GM19467 (cell line): ENCODE measurements at regions not wholly inside any gene's neighbourhood (a gene's known extent, or its start where the extent isn't known, plus 50 kb on each side); places are given as distances from the start of the nearest gene placed in this dataset.

ENCODE experiments used
- ATAC-seq: cut with Tn5 transposase; IDR thresholded peaks from one replicate; pipeline ENCODE4 v1.9.1; 2021; ENCODE audit warnings: mild to moderate bottlenecking, moderate library complexity; ENCODE audit not compliant: unreplicated experiment

DNA sequence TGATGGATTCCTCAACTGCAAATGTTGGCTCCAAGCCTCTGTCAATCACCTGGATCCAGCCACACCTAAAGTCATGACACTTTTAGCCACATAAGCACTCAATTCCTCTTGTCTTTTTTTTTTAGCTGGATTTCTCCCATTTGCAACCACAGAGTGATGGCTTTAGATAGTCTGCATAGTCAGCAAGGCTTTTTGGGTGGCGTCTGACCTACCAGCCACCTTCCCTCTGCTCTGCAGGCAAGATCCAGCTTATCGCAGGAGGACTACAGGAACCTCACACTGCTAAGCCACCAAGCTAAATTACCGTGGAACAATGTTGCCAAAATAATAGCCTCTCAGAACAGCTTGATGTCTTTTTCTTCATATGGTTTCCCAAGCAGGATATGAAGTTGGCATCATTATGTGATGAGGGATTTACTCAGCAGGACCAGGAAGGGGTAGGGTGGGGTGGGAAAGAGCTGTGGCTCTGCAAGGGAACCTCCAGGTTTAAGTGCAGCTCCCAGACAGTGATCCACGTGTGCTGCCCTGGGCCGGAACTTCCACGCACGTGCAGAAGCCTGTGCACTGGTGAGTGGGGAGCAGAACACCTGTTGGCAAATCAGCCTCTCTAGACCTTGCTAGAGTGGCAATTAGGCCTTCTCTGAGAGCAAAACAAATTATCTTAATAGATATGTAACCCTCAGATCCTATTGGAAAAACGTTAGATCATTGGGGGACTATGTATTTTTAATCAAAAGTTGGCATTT lies 170.6 kb upstream of the NCK2 start:
- ATAC-seq: no peak

DNA sequence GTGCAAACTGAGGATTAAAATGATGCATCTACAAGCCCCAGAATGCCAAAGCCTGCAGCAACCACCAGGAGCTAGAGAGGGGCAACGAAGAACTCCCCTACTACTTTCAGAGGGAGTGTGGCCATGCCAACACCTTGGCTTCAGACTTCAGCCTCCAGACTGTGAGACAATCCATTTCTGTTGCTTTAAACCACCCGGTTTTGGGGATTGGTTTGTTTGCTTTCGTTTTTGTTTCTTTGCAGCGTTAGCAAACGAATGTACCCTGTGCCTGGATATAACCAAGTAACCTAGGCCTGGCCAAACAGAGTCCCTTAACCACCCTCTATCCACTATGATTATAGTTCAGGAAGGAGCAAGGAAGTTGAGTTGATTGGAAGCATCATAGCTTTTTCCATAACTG lies 171.2 kb upstream of the NCK2 start:
- no peak for ATAC-seq

DNA sequence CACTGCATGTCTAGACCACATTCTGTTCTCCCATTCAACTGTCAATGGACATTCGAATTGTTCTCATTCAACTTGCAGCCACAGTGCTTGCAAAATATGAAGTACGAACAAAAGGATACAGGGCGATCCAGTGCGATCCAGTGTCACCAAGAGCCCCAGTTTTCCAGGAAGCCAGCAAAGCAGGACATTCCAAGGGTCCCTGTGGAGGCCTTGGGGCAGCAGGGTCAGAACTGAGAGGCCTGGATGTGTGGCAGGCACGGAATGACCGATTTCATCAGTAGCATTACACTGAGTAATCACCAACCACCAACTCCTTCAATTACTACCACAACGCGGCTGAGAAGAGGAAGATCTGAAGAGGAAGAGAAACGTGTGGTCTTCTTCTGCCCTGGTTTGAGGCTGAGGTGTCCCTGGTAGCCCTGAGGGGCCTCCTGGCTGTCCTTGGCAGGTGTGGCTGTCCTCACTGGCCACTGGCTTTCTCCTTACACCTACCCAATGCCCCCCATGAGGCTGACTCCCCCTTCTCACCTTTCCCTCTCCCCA lies 172.7 kb upstream of the FHL2 start:
- no peak for ATAC-seq

DNA sequence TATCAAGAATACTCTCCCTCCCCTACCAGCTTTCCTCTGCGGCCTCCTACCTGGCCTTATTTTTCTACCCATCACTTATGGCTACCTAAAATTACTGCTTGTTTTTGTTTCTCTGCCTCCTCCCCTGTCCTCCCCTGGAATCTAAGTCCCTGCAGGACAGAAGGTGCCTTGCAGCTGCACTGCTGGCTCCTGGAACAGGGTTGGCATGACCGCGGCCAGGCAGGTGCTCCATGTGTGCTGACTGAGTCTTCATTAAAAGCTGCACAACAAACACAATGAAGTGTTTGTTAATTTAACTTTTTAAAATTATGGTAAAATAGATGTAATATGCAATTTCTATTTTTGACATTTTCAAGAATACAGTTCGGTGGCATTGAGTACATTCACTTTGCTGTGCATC lies 171.9 kb upstream of the FHL2 start:
- no peak for ATAC-seq

DNA sequence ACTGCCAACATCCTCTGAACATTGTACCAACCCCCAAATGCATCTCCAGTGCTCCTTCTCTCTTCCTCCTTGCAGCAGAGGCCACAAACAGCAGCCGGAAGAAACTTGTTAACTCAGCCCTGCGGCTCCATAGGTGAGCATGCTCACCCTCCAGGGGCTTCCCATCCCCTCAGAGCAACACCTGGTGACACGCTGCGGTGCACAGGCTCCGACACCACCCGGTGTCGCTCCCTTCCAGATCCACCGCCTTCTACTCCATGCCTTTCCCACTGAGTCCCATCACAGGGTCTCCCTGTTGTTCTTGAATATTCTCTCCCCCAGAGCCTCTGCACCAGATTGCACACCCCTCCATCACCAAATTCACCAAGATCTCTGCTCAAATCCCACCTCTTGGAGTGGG lies 171.5 kb upstream of the FHL2 start:
- ATAC-seq: no peak

DNA sequence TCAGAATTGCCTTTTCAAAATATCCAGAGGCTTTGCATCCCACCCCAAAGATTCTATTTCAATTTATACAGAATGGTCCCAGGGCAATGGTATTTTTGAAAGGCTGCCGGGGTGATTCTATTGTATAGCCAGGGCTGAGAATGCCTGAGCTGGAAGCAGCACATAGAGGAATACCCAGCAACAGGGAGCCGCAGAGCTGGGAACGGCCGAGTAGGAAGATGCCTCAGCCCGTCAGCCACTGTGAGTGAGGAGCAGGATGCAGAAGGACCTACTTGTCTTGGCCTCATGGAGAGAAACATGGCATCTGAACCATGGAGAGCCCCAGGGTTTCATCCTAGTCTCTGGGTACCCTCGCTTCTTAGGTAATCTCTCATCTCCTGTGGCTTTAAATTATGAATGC lies 170.8 kb upstream of the FHL2 start:
- ATAC-seq: no peak

DNA sequence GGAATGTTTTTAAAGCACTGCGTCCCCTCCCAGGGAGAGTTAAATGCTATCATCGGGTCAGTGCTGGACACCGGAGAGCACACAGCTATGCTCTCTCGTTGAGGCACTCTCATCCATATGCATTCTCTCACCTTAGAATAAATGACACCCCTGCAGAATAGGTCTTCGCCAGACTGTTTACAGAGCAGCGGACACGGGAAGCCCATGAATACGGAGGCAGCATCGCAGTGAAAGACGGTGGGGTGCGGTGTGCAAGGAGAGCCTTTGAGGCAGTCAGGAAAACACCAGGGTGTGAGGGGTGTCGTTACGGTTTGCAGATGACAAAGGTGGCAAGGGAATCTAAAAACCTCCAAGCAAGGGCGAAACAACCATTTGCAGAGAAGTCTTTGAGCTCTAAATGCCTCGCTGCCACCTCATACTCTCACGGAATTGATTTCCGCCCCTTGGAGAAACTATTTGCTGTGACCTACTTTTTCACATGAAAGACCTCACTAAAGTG lies 169.2 kb upstream of the FHL2 start:
- ATAC-seq: no peak

DNA sequence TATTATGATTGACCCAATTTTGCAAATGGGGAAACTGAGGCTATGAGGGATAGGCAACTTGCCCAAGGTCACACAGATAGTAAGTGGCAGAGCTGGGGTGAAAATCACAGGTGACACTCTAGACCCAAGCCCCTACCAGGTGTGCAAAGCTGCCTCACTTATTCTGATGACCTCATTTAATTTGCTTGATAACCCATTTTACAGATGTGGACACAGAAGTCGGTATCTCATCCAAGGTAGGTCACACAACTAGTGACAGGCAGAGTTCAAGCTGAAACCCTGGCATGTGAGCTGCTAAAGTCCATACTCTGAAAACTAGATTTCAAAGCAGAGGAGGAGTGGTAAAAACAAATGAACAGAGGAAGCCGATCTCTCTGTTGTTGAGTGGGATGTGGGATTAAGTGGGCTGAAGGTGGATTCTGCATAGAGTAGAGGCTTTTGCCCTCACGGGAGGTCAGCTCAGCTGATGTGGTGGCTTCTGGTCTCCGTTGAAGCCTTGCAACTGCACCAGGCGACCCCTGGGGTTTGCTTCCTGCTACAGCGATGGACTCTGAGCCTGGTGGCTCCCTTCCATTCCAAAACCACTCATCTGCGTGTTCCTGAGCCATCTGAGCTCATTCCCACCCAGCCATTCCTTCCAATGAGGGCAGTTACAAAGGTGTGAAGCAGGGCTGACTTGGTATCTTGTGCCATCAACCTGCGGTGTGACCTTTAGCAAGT lies 164.3 kb upstream of the FHL2 start:
- ATAC-seq: no peak

DNA sequence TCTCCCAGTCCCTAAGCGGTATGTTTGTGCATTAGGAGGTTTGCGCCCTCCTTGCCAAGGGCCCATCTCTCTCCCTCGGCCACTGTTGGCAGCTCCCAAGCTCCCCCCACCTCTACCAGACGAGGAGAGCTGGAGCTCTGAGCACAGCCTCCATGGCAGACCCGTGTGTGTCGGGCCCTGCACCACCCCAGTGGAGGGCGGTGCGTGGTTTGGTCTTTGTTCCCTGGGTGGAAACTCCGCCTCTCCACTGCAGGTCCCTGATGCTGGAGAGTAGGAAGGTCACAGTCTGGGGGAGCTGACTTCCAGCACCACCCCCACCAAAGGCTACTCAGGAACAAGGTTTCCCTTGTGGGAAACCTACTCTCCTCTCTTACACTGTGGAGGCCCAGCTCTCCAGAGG lies 162.6 kb upstream of the FHL2 start:
- ATAC-seq: no peak

DNA sequence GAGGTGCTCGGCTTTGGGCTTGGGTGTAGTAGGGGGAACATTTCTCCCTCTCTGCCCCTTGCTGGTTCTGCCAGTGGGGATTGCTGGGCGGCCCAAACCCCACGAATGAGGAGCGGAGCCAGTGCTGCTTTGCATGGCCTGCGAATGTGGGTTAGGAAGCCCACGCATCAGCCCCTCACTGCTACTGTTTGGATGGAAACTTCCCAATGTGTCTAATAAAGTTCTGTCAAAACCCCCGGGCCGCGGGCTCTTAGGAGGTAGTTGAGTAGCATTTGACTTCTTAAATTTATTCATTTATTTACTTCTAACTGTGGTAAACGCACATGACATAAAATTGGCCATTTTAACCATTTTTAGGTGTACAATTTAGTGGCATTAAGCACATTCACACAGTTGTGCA lies 161.3 kb upstream of the FHL2 start:
- ATAC-seq: no peak

DNA sequence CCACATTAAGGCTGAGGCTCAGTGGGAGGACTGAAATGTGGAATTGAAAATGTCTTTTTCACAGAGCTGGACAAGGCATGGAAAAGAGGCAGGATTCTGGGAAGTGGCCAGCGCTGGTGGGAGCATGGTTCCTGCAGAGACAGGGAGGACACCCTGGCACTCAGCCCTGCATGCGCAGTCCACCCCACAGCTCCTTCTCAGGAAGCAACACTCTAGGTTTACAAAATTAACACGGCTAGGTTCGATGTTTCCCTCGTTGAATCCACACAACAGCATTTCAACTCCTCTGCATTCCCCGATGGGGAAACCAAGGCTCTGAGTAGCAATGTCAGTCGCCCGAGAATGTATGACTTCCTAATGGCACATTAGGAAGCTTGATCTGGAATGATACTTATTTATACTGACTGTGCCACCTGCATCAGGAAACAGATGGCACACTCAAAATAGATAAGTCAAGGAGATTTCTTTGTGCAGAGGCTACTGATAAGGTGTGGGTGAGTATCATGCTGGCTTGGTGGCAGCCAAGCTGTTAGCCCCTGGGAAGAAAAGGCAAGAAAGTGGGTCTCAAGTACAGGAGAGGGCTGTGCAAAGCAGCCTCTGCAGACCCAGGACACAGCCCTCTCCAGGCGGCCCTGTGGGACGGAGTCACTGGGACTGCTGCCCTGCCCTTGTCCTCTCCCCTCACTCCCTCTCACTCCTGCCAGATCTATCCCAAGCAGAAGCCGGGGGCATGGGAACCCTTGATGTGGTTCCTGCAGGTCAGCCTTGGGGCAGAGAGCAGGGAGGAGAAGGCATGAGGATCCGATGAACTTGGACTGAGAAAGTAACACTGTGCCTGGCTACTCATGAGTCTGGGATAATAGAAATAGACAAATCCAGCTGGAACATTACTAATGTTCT lies 158.4 kb upstream of the FHL2 start:
- ATAC-seq: no peak

DNA sequence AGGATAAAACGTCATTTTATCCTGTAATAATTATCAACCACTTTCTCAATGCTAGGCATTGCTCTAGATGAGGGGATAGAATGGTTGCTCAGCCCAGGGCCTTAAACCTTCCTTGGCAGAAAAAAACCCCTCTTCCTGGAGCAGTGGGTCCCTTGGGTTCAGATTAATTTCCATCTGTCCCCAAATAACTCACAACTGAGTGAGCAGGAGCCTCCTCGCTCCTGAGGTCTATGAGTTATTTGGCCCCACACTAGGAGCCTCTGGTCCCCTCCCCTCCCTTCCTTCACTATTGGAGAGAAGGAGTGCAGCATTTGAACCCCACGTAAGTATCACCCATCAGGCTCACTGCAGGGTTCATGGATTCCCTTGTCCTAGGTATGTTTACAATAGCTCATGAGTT lies 157.5 kb upstream of the FHL2 start:
- ATAC-seq: no peak

DNA sequence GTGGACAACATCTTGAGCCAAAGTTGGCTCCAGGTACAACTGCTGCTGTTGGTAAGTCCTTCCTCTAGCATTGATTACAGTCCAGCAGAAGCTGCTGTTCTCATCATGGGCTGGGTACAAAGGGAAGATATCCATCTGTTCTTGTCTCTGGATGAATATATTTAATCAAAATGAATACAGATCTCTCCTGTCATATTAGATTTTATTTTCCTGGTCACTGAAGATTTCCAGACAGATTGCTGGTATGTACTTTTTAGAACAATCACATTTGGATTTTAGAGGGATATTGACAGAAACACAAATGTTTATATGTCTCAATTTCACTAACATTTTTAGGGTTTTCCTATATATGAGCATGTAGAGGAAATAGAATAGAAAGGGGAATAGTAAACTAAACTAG lies 155.4 kb upstream of the FHL2 start:
- no peak for ATAC-seq

DNA sequence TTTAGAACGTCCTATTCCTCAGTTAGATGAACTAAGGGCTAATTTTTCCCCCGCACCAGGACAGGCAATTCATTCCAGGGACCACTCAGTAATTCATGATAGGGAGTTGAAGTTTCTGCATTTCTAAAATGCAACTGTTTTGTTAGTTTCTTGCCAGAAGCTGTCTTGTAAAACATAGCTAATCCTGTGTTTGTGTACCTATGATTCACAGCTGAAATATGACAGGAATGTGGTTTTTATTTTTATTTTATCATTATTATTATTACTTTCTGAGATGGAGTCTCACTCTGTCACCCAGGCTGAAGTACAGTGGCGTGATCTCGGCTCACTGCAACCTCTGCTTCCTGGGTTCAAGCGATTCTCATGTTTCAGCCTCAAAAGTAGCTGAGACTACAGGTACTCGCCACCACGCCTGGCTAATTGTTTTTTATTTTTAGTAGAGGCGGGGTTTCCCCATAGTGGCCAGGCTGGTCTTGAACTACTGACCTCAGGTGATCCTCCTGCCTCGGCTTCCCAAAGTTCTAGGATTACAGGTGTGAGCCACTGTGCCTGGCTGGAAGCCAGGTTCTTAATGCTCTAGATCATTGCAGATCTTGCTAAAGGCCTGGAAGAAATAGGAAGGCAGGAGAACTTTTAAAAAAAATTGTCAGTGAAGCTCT lies 154.8 kb upstream of the FHL2 start:
- no peak for ATAC-seq

DNA sequence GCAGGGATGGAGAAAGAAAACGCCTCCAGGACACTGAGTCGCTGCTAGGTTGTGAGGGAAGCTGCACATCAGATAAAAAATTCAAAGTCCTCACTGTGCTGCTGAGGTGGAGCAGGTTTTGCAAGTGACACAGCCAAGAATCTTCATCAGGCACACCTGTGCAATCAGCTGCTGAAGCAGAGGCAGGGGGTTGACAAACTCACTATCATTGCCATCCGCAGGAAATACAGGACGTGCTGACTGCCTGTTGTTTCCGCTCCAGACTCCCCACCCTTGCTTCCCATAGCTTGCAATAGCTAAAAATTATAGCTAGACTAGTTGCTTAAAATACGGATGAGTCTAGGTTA lies 147.8 kb upstream of the FHL2 start:
- ATAC-seq: no peak

DNA sequence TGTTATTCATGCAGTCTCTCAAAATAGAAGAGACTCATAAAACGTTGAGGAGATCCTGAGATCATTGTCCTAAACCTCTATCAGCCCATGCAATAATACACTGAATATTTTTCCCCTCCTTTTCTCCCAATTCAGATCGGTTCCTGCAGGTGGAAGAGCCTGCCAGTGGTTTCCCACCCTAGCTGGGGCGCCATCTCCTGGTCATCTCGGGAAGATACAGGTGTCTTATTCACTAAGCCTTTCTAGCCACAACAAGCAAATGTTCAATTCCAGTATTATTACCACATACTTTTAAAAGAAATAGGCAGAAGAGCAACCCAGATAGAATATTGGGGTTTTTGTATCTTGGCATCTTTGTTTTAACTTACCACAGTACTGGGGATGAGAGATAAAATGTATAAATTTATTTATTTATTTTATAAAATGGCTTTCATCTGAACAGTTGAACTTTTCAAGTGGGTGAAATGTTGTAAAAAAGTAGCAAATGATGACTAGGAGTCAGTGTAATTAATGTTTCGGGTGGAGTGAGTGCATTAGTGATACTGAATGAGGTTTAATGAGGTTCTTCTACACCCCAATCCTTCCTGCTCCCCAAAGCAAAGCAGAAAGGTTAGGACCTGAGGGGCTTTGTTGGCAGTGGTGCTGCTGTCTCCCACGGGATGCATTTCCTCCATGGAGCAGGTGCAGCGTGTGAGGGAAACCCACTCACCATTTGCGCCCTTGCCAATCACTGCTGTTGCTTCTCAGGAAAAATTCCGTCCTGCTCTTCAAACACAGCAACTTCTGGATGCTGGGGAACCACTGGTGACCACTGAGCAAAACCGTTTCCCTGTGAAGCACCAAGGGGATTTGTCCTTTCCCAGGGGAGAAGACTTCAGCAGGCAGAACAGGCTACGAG lies 147.1 kb upstream of the FHL2 start:
- no peak for ATAC-seq

DNA sequence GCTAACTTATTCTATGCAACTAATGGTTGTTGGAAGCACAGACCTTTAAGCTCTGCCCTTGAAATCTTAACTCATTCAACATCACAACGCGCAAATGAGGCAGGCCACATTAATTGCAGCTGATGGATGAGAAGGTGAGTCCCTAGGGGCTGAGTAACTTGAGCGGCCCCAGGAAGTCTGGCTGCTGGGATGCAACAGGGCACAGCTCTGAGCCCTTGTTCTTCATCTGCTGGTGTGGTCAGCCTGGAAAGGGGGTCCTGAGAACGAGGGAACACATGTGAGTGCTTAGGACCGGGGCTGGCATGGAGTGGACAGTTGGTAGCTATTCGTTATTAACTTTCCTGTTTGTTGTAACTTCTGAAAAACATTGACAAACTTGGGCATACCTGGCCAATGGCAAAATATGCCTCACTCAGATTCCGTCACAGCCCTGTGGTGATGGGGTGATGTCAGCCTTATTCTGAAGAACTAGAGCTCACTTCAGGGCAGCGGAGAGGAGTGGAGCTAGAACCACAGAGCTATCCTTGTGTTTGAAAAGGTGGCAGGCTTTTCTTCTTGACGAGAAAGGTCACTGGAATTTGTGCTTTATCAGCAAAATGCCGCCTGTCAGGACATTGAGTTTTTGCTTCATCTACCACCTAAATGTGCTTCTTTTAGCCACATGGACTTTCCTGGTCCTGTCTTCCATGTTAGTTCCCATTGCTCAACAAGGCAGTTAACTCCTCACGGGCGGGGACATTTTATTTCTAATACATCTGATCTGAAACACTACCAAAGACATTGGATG lies 145.9 kb upstream of the FHL2 start:
- ATAC-seq: no peak

DNA sequence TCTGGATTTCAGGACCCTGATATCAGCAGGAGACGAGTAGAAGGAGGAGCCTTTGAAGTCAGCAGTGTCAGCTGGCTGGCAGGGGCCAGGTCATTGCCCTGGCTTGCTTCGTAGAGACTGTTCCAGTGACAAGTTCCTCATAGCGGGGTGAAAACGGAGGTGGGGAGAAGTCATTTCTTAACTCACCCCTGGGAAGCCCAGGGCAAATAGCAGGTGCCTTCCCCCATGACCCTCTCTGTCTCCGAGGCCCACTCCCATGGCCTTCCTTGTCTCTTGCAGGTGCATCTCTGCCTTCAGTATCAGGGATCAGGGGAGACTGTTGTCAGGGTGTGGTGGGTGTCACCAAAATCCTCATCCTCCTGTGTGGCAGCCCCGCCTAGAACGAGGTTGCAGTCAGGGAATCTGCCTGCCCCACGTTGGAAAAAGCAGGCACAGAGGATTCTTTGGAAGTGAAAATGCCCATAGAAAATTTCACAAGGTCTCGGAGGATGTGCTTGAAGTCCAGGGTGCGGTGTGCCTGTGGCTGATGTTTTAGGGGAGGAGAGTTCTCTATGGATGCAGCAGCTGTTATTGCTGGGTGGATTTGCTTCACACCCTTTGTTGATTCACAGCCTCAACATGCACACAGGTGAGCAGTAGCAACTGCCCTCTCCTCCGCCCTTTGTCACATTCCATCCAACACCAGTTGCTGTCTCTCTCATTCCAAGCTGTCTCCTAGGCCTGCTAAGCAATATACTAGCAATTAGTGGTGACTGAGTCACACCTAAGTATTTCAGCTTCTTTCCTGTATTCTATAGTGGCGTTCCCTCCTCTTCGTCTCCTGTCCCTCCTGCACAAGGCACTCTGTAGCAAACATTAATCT lies 142.6 kb upstream of the FHL2 start:
- no peak for ATAC-seq
